HepG2 (cell line): ENCODE measurements at regions not wholly inside any gene's neighbourhood (a gene's known extent, or its start where the extent isn't known, plus 50 kb on each side); places are given as distances from the start of the nearest gene placed in this dataset.

Source experiments
- ATAC-seq: fragments of 200-7000 bp; cut with Tn5 transposase; 3 replicates; pipeline ENCODE4 v1.9.1; 2020; ENCODE audit warnings: mild to moderate bottlenecking, moderate library complexity
- BruUV-seq: library from RNA; stranded (reverse); fragments of 400-500 nt; replicated peaks from 2 replicates; lab custom pipeline; 2021; lab: Mats Ljungman, UMichigan
- CTCF ChIA-PET: fragments of 300-600 bp; formaldehyde crosslinking; extraction: SDS; loops from one replicate; lab custom pipeline; 2021; ENCODE audit warnings: low total read pairs, inconsistent platforms, low intra/inter-chr PET ratio; lab: Yijun Ruan, JAX
- POLR2A ChIA-PET: fragments of 350-600 bp; sonication (Branson Sonifier 250); formaldehyde crosslinking; loops from one replicate; lab custom pipeline; 2020; ENCODE audit warnings: antibody characterized with exemption, inconsistent platforms; lab: Yijun Ruan, JAX
- DNase-seq: peaks from one replicate; pipeline ENCODE4 v3.0.0-alpha.2; 2015; ENCODE audit warnings: low spot score
- FAIRE-seq: peaks from 3 replicates; lab custom pipeline; 2011; peaks lifted over from hg19 to GRCh38; lab: Jason Lieb, UNC
- H2AFZ ChIP-seq: one replicate; pipeline ENCODE4 v1.6.1; 2011; ENCODE audit warnings: low read length, inconsistent platforms
- H3K27ac ChIP-seq: fragments of 300-600 bp; 3 replicates; pipeline ENCODE4 v1.8.0; 2011; ENCODE audit warnings: mixed run types, mild to moderate bottlenecking, mixed read lengths, low read length, inconsistent platforms; ENCODE audit not compliant: insufficient read depth; ENCODE audit errors: extremely low read length
- H3K27me3 ChIP-seq, 2 experiments: fragments of 200-600 bp in 1 of 2; 2 replicates in 1 of 2; 3 replicates in 1 of 2; pipeline versions ENCODE4 v1.6.0 to v1.8.0; 2011; ENCODE audit warnings: low read length in 2 of 2, mild to moderate bottlenecking in 2 of 2, moderate library complexity in 2 of 2, inconsistent platforms in 1 of 2; ENCODE audit not compliant: insufficient read depth in 2 of 2, control insufficient read depth in 1 of 2
- H3K36me3 ChIP-seq, 2 experiments: fragments of 200-600 bp in 1 of 2; replicated peaks in 1 of 2; 2 replicates in 1 of 2; 3 replicates in 1 of 2; pipeline versions ENCODE4 v1.5.1 to v1.8.0; 2011; ENCODE audit warnings: low read length in 2 of 2, inconsistent platforms in 1 of 2; ENCODE audit not compliant: insufficient read depth in 2 of 2, control insufficient read depth in 1 of 2
- H3K4me1 ChIP-seq: 2 replicates; pipeline ENCODE4 v1.5.1; 2012; ENCODE audit warnings: low read length, inconsistent platforms; ENCODE audit not compliant: insufficient read depth
- H3K4me2 ChIP-seq: 2 replicates; pipeline ENCODE4 v1.6.0; 2011; ENCODE audit warnings: low read depth, low read length, inconsistent platforms
- H3K4me3 ChIP-seq, 3 experiments: fragments of 200-600 bp in 1 of 3; sonication (generic), shearing (Covaris generic) in 1 of 3; replicated peaks in 1 of 3; 2 replicates each; pipeline ENCODE4 v1.5.1; 2011 to 2016; ENCODE audit warnings: low read length in 3 of 3, inconsistent platforms in 2 of 3, low read depth in 2 of 3, mild to moderate bottlenecking in 2 of 3, control low read depth in 1 of 3, mixed read lengths in 1 of 3; ENCODE audit not compliant: insufficient read depth in 1 of 3
- H3K79me2 ChIP-seq: one replicate; pipeline ENCODE4 v1.6.1; 2011; ENCODE audit warnings: low read length, inconsistent platforms; ENCODE audit not compliant: insufficient read depth
- H3K9ac ChIP-seq: 2 replicates; pipeline ENCODE4 v1.6.0; 2011; ENCODE audit warnings: mild to moderate bottlenecking, low read depth, low read length, inconsistent platforms; ENCODE audit not compliant: insufficient read depth
- H3K9me3 ChIP-seq: 2 replicates; pipeline ENCODE4 v1.5.1; 2012; ENCODE audit warnings: mild to moderate bottlenecking, low read length
- H4K20me1 ChIP-seq: 2 replicates; pipeline ENCODE4 v1.6.0; 2011; ENCODE audit warnings: inconsistent platforms, mild to moderate bottlenecking, low read length, moderate library complexity; ENCODE audit not compliant: insufficient read depth
- AGO2 ChIP-seq: fragments of 200-400 bp; formaldehyde crosslinking; optimal IDR thresholded peaks from 2 replicates; pipeline ENCODE3; 2017; ENCODE audit warnings: mild to moderate bottlenecking, low read depth, low read length, moderate library complexity
- CENPBD1 ChIP-seq: sonication (generic); formaldehyde crosslinking; IDR thresholded peaks from 2 replicates; pipeline ENCODE4 v1.8.0; 2022; ENCODE audit warnings: missing genetic modification reagents, low read depth, mild to moderate bottlenecking, borderline replicate concordance
- E2F1 ChIP-seq: sonication (generic); formaldehyde crosslinking; IDR thresholded peaks from 2 replicates; pipeline ENCODE4 v1.5.0; 2020; ENCODE audit warnings: missing genetic modification reagents
- FOXO4 ChIP-seq: sonication (generic); formaldehyde crosslinking; conservative IDR thresholded peaks from 2 replicates; pipeline ENCODE4 v1.8.1; 2023; ENCODE audit warnings: missing genetic modification reagents
- HIC2 ChIP-seq: sonication (generic); formaldehyde crosslinking; IDR thresholded peaks from 2 replicates; pipeline ENCODE4 v1.9.0; 2022; ENCODE audit warnings: low read depth, missing genetic modification reagents
- MED1 ChIP-seq: sonication (generic); formaldehyde crosslinking; IDR thresholded peaks from 2 replicates; pipeline ENCODE4 v1.4.0; 2020; ENCODE audit warnings: missing genetic modification reagents
- SAP130 ChIP-seq: IDR thresholded peaks from 2 replicates; pipeline ENCODE4 v1.6.1; 2016; ENCODE audit warnings: low read depth
- TBL1XR1 ChIP-seq: fragments of 150-350 bp; IDR thresholded peaks from 2 replicates; pipeline ENCODE4 v1.6.1; 2014; ENCODE audit warnings: borderline replicate concordance, low read length; ENCODE audit not compliant: partially characterized antibody
- ZFP36L1 ChIP-seq: sonication (generic); formaldehyde crosslinking; IDR thresholded peaks from 2 replicates; pipeline ENCODE4 v1.8.0; 2022; ENCODE audit warnings: mild to moderate bottlenecking, missing genetic modification reagents, moderate library complexity
- ZNF17 ChIP-seq: sonication (generic); formaldehyde crosslinking; IDR thresholded peaks from 2 replicates; pipeline ENCODE4 v1.5.0; 2020; ENCODE audit warnings: mild to moderate bottlenecking, missing genetic modification reagents
- ZNF251 ChIP-seq: sonication (generic); formaldehyde crosslinking; IDR thresholded peaks from 2 replicates; pipeline ENCODE4 v1.9.0; 2021; ENCODE audit warnings: mild to moderate bottlenecking, missing genetic modification reagents
- ZNF30 ChIP-seq: sonication (generic); formaldehyde crosslinking; IDR thresholded peaks from 2 replicates; pipeline ENCODE4 v1.5.0; 2020; ENCODE audit warnings: mild to moderate bottlenecking, missing genetic modification reagents
- ZNF333 ChIP-seq: sonication (generic); formaldehyde crosslinking; IDR thresholded peaks from 2 replicates; pipeline ENCODE4 v1.4.0; 2020; ENCODE audit warnings: mild to moderate bottlenecking, missing genetic modification reagents, borderline replicate concordance
- ZNF615 ChIP-seq: sonication (generic); formaldehyde crosslinking; IDR thresholded peaks from 2 replicates; pipeline ENCODE4 v1.5.0; 2020; ENCODE audit warnings: mild to moderate bottlenecking, missing genetic modification reagents, borderline replicate concordance
- ZNF839 ChIP-seq: sonication (generic); formaldehyde crosslinking; IDR thresholded peaks from 2 replicates; pipeline ENCODE4 v1.4.0; 2020; ENCODE audit warnings: missing genetic modification reagents, mild to moderate bottlenecking, borderline replicate concordance
- WGBS: methylation state at CpG from one replicate; pipeline ENCODE4 v1.1.6; 2017; ENCODE audit warnings: low lambda C conversion rate; 5-methylcytosine and 5-hydroxymethylcytosine counted together
- in situ Hi-C: cut with HindIII; loops from 2 replicates; pipeline ENCODE4 v1.10.0; 2017; ENCODE audit warnings: low pct_unique_long_range_greater_than_20kb; ENCODE audit not compliant: extremely low pct_ligation_motif_present
- intact Hi-C: fragments of 100-400 bp; cut with micrococcal nuclease; formaldehyde crosslinking; loops from one replicate; pipeline ENCODE4 v1.10.0; 2022; ENCODE audit not compliant: unreplicated experiment

- no peak for TF ChIP-seq ZFP36L1 (CRISPR knock-in tag)
- no peak for TF ChIP-seq HIC2 (CRISPR knock-in tag)
- no peak for TF ChIP-seq CENPBD1 (CRISPR knock-in tag)
- no peak for TF ChIP-seq ZNF615 (CRISPR knock-in tag)
Measured at GRCh38 chr2:8235419-8235818, 446.4 kb upstream of the ID2 start (continued).

- peaks cover 5% of the 10 kb centered on the region for H3K4me1 ChIP-seq
- H3K79me2 ChIP-seq = no peaks in the 10 kb centered on the region
- FAIRE-seq = no peak
- H4K20me1 ChIP-seq = no peaks in the 10 kb centered on the region
- H3K27me3 ChIP-seq = peaks cover 0 to 26% of the 10 kb centered on the region in 2 experiments; a peak in 2 of 5 replicates
- ATAC-seq = no peak
- no peaks in the 10 kb centered on the region for H3K9me3 ChIP-seq
- CTCF ChIA-PET = no interaction called here
- BruUV-seq = no TSS peak
- POLR2A ChIA-PET = no interaction called here
- WGBS = 62% methylated on average over 2 of the region's 2 CpGs
- no peak overlapping the region for H3K9ac ChIP-seq
- DNase-seq = no peak
- intact Hi-C loops (no loop called here), in situ Hi-C loops (no loop called here)
- H3K4me3 ChIP-seq = no peak overlapping the region
- H2AFZ ChIP-seq = no peak overlapping the region
- H3K27ac ChIP-seq = no peak overlapping the region
- no peaks in the 10 kb centered on the region for H3K36me3 ChIP-seq
- H3K4me2 ChIP-seq = no peak overlapping the region
- no peak for TF ChIP-seq SAP130
- TF ChIP-seq FOXO4 (CRISPR knock-in tag) = no peak
- TF ChIP-seq ZNF839 (CRISPR knock-in tag) = no peak
- TF ChIP-seq ZNF333 (CRISPR knock-in tag) = no peak
- no peak for TF ChIP-seq ZNF17
- no peak for TF ChIP-seq E2F1 (CRISPR knock-in tag)
- no peak for TF ChIP-seq ZNF251 (CRISPR knock-in tag)
- TF ChIP-seq TBL1XR1 = no peak
- no peak for TF ChIP-seq ZNF30
- TF ChIP-seq AGO2 = no peak
- TF ChIP-seq MED1 (CRISPR knock-in tag) = no peak
Measured at GRCh38 chr2:8236391-8236790, 445.5 kb upstream of the ID2 start.
